NCI-H1694 treated with DMSO at 0.1 percent for 48 hours (cell line): ENCODE measurements at regions not wholly inside any gene's neighbourhood (a gene's known extent, or its start where the extent isn't known, plus 50 kb on each side); places are given as distances from the start of the nearest gene placed in this dataset.

Experiments used
- DNase-seq: peaks from one replicate; lab custom pipeline; 2025; lab: John Stamatoyannopoulos, UW

DNA sequence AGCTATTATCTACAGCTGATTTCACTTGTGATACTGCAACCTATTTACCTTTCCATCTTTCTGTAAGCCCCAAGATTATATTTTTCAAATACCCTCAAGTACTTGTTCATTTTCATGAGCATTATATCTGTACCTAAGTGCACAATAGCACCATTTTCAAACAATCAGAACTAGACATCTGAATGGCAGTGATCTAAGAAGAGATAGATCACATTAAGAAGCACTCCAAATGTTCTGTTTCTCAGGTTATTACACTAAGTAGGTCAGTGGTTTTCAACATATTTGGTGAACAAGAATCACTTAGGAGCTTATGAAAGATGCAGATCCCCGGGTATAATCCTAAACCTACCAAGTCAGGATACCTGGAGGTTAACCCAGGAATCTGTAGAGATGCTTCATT is 872.7 kb downstream of the DCDC2C start:
- no peak for DNase-seq

DNA sequence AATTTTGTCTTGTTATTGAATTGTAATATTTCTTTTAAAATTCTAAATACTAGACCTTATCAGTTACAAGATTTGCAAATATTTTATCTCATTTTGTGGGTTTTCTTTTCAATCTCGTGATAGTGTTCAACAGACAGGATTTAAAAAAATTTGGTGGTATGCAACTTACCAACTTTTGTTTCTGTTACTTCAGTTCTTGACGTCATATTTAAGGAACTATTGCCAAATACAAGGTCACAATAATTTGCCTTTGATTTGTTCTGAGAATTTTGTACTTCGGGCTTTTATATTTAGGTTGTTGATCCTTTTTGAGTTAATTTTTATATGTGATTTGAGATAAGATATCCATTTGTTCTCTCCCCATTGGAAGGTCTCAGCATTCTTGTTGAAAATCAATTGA is 876.6 kb downstream of the DCDC2C start:
- no peak for DNase-seq

DNA sequence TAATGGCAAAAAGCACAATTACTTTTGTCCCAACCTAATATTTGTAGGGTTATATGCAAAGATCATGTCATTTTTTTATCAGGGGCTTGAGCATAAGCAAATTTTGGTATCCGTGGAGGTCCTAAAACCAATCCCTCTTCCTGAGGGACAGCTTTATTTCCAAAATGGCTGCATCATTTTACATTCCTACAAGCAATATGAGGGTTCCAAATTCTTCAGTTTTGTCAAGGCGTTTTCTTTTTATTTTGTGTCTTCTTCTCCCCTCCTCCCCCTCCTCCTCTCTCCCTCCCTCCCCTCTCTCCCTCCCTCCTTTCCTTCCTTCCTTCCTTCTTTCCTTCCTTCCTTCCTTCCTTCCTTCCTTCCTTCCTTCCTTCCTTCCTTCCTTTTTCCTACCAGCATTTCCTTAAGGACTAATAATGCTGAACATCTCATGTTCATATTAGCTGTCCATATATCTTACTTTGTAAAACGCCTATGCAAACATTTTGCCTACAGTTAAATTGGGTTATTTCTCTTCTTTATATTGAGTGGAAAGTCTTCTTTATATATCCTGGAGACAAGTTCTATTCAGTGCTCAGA is 881.8 kb downstream of the DCDC2C start:
- DNase-seq: no peak

DNA sequence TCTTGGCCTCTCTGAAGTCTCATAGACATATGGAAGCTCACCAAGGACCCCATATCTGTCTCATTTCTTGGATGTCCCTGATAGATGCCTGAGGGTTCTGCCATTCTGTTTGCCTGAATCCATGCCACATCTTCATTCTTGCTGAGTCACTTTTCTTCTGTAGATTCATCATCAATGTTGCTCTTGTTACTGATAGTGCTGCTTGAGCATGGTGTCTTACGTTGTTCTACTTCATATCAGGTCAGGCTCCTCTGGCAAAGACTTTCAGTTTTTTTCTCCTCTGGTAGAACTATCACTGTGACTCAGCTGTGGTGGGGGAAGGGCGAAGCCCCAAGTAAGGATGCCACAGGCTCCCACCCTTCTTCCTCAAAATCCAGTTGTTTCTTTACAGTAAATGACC is 885.2 kb downstream of the DCDC2C start:
- DNase-seq: no peak

DNA sequence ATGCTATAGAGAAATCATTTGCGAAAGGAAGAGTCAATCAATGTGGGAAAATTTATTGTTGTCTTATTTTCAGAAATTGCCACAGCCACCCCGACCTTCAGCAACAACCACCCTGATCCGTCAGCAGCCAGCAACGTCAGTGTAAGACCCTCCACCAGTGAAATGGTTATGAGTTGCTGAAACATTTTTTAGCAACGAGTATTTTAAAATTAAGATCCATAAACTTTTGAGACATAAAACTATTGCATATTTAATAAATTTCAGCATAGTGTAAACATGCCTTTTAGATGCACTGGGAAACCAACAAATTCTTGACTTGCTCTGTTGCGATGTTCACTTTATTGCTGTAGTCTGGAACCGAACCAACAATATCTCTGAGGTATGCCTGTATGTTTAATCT is 887.9 kb downstream of the DCDC2C start:
- DNase-seq: no peak

DNA sequence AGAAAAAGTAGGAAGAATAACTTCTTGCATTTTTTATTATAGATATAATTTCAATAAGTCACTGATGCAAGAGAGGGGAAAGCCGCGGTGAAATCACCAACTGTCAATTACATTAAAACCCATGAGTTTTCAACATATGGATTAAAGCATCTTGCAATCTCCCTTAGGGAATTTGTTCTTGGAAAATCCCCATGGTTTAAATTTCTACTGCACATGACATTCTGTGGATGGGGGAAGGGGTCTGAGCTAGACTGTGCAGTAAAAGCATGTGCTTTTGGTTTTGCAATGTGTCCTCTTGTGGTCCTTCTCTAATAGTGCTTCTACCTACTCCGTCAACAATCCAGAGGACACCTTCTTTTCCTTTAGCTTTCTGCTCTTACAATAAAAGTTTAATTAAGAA is 894.0 kb downstream of the DCDC2C start:
- peak; percentile 22 for DNase-seq

DNA sequence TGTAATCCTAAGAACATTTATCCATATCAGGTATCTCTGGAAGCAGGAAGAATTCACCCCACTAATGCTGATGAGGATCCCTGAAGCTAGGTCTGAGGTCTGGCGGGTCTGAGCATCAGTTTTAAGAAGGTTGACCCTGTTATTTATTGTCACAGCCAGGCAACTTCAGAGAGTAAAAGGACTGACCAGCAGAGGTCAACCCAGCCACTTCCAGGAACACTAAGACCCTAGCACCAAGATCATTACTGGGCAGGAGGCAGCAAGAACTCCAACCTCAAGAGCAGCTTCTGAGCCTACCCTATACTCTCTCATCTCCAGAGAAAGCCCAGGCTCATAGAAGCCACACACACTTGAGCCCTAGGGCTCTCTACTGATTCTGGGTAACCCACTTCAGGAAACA is 901.4 kb downstream of the DCDC2C start:
- no peak for DNase-seq

DNA sequence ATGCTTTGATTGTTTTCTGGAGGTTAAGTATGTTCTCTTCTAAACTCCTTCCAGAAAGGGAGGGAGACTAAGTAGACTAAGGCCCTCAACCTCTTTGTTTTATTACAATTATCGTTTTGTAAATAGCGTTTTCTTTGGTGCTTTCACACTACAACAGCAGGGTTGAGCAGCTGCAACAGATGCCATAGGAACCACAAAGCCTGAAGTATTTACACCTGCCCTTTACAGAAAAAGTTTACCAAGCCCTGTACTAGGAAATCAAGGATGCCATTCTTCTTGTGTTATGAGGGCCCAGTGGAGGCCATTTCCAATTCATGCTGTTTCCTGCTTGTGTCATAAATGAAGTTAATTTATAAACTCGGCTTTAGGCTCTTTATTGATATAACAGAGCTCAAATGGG is 914.8 kb downstream of the DCDC2C start:
- no peak for DNase-seq

DNA sequence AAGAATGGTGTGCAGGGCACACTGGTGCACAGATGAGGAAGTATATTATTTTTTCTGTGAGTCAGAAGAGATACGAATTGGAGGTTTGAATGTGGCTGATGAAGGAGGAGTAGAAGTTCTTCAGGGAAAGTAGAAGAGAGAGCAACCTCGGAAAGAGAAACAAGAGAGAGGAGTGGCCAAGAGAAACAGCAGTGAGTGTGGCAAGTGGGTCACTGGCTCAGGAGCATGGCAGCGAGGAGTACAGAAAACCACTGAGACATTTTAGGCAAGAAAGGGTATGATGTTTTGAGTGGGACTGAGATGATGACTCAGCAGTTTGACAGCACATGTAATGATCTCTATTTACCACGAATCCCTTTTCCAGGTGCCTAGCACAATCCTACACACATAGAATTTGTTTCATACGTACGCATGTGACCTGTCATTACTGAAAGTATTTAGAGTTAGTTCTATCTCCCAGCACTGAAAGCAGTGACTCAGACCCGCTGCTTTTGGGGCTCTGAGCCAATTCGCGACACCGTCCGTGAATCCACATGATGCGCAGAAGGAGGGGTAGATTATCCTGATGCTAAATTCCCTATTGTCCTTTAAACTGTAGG is 915.4 kb downstream of the DCDC2C start:
- DNase-seq: no peak

DNA sequence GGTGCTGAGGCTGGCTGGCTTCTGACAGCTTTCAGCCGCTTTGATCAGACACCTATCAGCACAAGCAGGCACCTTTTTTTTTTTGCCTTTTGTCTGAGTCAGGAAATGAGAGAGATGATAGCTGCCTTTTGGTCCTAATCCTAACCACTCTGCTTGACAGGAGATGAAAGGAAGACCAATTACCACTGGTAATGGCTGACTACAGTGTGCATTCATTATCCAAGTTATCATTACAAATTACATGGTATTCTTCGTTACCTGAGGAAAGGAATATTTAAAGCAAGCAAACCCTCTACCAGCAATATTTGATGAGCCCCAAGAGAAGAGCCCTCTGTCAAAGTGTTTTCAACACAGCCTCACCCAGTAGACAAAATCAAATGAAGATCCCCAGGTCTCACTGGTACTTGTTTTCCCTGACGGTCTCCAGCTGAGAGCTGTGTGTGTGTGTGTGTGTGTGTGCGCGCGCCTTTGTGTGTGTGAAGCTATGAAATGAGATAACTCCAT is 925.7 kb downstream of the DCDC2C start:
- no peak for DNase-seq

DNA sequence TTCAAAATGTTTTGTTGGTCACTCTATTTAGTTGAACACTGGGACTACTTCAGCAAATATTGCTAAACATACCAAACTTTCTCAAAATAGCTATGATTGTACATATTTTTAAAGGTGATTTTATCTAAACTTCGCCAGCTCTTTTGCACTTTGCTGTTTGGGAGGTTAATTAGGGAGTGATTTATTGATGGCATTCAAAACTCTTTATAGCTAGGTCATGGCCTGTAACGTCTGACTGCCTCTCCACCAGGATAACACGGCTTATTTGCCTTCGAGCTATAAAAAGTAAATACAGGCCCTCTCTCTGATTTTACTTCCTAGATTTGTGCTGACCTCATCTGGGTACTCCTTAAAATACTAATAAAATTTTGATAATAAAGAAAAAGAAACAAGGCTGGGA is 931.9 kb downstream of the DCDC2C start:
- DNase-seq: no peak

DNA sequence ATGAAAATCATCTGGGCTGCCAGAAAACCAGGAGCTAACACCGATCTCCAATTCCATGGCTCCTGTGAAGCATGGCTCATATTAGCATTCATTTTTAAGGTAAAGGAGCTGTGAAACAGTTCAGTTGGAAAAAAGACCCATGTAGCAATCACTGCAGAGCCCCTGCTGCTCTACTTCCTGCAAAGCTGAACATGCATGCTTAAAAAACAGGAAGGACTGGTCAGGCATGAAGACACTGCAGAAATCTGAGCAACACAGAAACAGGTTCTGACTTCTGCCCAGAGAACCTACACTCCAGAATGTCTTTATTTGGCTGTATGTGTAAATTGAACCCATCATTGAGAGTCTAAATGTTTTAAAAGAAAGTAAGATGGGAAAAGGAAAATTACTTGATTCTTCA is 950.6 kb downstream of the DCDC2C start:
- DNase-seq: no peak

DNA sequence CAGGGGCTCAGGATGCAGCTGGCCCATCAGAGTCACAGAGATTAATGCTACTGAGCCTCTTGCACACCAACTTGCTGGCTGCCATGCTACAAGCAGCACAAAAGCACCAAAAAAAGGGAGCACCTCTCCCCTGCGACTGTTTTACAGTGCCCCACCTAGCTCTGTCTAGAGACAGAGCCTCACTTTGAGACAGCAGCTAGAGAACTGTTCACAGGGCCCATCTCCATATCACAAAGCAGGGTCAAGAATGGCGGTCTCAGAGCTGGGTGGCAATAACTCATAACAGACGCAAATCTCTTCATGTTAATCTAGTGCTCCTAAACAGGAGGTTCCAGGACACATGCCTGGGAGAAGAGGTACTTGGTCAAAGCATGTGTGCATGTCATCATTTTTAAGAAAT is 953.0 kb downstream of the DCDC2C start:
- DNase-seq: no peak

DNA sequence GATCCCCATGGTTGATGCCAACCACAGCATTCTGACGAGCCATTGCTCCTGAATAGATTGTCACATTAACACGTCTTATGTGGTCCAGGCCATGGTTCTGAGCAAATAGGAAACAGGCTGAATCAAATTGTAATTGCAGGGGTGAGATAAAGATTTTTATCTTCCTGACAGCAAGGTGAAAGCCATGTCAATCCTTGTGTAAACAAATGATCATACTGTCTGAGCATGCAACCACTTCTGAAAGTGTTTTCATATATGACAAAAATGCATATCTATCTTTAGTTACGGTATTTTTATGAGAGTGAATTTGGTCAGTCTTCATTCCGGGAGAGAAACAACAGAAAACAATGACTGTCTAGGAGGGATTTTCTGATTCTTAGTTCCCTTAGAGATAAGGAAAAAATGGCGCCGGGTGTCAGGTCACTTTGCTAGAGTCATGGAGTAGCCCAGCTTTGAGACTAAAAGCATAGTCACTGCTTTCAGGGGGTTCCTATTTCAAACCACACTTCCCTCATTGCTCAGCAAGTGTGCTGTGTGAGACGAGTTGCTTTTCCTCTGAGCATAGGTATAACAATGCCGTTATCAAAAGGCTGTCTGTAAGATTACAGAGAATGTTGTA is 958.9 kb downstream of the DCDC2C start:
- no peak for DNase-seq

DNA sequence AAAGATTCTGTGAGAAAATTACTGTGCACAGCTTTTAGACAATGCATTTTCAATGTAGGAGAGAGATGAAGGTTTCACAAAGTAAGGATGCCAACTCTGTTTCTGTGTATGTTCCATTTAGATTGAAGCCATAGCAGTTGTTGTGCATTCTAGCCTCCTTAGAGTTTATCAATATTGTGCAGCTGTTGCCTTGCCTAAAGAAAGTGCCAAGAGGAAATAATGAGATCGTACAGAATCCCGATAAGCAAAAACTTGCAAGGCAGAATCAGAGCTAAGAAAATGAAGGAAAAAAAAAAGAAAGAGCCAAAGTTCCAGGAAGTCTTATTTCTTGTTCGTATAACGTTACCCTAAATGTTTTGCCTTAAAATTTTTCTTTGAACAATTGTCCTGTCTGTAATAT is 965.0 kb downstream of the DCDC2C start:
- no peak for DNase-seq

DNA sequence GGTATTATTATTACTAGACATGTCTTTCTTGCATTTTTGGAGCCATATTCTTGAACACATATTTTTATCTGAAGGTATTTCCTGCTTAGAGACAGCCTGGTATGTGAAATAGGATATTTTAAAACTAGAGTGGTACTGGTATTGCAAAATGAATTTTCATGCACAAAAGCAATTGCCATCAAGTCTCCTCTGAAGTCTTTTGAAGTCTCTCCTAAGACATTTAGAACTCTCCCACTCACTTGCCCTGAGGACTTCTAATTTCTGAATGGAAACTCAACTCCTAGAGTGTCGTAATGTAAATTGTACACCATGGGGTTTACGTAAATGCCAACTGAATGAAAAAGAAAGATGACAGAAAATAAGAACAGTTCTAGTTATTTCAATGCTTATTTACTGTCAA is 967.0 kb downstream of the DCDC2C start:
- DNase-seq: no peak

DNA sequence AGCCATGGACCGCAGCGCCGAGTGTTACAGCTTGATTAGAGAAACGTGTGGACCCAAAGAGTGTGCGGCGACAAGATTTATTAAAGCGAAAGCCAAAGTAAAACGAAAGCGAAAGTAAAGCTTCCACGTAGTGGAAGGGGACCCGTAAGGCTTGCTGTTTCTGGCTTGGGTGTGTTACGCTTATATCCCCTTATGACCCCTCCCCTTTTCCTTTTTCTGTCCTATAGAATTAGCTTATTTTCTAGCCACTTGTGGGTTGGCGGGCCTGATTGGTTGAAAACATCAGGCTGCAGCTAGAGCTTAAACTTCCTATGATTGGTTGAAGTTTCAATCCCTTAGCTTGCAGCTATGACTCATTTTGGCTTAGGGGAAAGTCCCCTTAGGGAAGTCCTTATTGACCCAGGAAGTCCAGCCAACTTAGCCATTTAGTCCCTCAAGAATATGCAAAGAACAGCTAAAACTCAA is 969.7 kb downstream of the DCDC2C start:
- DNase-seq: peak; percentile 36

DNA sequence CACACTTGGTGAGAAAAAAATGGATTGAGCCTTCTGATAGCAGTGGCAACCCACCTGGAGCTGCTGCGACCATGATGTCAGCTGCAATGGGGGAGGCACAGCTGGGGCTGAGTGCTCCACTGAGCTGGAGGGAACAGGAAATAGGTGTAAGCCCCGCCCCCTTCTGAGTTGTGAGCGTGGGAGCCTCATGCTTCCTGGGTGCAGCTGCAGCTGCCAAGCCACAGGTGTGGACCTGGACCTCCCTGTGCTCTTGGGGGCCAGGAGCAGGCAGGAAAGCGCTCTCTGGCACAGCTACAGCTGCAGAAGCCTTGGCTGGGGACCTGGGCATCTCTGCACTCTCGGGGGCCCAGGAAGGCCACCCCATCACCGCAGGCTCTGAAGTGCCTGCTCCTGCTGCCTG is 970.6 kb downstream of the DCDC2C start:
- DNase-seq: no peak

DNA sequence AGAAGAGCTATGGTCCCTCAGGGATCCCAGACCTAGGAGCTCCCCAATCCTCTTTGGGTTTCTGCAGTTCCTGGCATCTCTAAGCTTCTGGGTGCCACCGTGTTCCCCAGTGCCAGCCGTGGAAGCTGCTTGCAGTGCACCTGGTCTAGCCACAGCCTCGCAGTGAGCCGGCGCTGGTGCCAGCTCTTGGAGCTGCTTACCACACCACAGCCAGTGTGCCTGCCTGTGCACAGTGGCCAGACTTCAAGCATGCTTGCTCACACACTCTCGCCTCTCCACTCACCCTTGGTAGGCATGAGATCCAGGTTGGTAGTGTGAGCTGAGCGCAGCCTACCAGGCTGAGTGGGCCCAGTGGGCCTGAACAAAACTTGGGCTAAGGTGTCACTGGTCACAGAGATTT is 971.9 kb downstream of the DCDC2C start:
- DNase-seq: no peak

DNA sequence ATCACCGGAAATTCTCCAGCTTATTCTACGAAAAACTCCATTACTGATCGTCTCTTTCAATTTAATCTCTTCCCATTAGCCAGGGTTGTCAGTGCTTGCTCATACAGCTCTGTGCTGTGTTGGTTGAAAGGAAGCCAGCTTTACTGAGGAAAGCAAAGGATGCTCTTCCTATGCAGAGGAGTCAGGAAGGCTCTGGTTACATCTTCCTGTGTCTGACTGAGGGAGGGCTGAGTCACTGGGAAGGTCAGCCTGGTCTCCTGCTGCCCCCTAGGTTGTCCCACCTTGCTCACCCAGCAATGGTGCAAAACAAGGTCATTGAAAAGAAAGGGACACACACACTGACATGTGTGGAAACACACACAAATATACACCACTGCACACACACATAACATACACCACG is 975.6 kb downstream of the DCDC2C start:
- no peak for DNase-seq

DNA sequence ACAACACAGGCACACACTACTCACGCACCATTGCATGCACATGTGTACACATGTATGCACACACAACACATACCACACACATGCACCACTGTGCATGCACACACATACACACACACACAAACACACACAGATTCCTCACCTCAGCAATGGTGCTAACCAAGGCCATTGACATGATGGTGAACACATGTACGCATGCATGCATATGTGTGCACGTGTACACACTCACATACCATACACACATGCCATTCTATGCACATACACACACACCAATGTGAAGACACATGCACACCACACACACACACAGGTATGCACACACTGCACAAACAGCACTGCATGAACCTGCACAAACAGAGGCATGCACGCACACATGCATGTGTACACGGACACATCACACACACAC is 976.0 kb downstream of the DCDC2C start:
- no peak for DNase-seq

DNA sequence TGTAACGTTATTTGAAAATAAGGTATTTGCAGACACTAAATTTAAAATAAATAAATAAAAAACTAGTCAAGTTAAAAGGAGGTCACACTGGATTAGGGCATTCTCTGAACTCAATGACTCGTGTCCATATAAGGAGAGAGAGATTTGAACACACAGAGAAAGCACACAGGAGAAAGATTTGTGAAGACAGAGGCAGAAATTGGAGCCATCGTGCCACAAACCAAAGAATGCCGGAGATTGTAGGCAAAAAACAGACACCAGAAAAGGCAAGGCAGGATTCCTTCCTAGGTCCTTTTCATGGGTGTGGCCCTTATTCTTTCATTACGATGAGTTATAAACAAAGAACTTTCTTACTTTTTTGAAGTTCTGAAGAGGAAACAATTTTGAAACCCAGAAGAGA is 981.5 kb downstream of the DCDC2C start:
- no peak for DNase-seq

DNA sequence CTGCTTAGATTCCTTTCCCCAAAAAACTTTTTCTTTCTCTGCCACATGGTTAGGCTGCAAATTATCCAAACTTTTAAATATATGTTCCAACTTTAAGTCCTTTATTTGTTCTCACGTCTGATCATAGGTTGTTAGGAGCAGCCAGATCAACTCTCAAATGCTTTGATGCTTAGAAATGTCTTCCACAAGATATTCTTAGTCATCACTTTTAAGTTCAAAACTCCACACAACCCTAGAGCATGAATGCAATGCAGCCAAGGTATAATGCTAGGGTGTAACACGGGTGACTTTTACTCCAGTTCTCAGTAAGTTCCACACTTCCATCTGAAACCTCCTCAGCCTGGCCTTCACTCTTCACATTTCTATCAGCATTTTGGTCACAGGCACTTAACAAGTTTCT is 987.5 kb downstream of the DCDC2C start:
- no peak for DNase-seq

DNA sequence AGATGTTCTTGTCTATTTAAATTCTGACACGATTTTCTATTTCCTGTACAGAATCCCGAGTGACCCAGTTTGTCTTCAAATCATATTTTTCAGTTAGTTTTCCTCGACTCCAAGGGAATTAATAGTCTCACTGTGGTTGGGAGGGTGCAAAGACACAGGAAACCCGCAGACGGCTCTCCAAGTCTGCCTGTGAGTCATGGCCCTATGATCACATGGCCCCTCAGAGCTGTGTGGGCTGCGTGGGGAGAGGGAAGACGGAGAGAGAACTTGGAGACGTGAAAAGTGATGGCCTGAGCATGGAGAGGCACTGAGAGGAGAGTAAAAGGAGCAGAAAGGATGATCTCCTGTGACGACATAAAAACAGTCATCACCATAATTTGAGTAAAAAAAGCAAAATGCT is 989.9 kb downstream of the DCDC2C start:
- DNase-seq: no peak
